Stomach (tissue), 8 donors: ENCODE measurements at regions not wholly inside any gene's neighbourhood (a gene's known extent, or its start where the extent isn't known, plus 50 kb on each side); places are given as distances from the start of the nearest gene placed in this dataset.
"Not testable (repeated sequence)": the region's sequence is repeated elsewhere in the genome, so short reads cannot be mapped to it uniquely, and the experiment has no call there.

Source experiments
- DNase-seq, 2 donors: peaks; one replicate each; pipeline versions ENCODE4 v3.0.0 to v3.0.0-alpha.2; 2013 to 2019
- H3K27ac ChIP-seq, 5 donors: fragments of 200-600 bp in 4 of 5; sonication (generic) in 4 of 5; one replicate each; pipeline ENCODE4 v1.5.1; 2013 to 2019; ENCODE audit warnings: mild to moderate bottlenecking in 1 of 5, moderate library complexity in 1 of 5
- H3K27me3 ChIP-seq, 3 donors: fragments of 200-600 bp; sonication (generic); one replicate each; pipeline ENCODE4 v1.5.1; 2017 to 2019; ENCODE audit warnings: mixed run types in 1 of 3
- H3K36me3 ChIP-seq, 4 donors: fragments of 200-600 bp; sonication (generic); 1 replicate in 3 of 4; 2 replicates in 1 of 4; pipeline ENCODE4 v1.5.1; 2016 to 2019
- H3K4me1 ChIP-seq, 4 donors: fragments of 200-600 bp; sonication (generic); one replicate each; pipeline ENCODE4 v1.5.1; 2016 to 2019
- H3K4me3 ChIP-seq, 4 donors: fragments of 200-600 bp; sonication (generic) in 3 of 4; one replicate each; pipeline ENCODE4 v1.5.1; 2016 to 2019; ENCODE audit warnings: mild to moderate bottlenecking in 1 of 4
- H3K9me3 ChIP-seq, 4 donors: fragments of 200-600 bp; sonication (generic); one replicate each; pipeline ENCODE4 v1.5.1; 2016 to 2019
- CTCF ChIP-seq, 7 experiments: fragments of 450-650 bp in 4 of 7; fragments of 200-600 bp in 3 of 7; sonication (generic) in 3 of 7; IDR thresholded peaks; one replicate each; pipeline ENCODE4 v1.5.1; 2016 to 2019; ENCODE audit warnings: antibody characterized with exemption in 7 of 7, control low read depth in 2 of 7, mild to moderate bottlenecking in 1 of 7
- EP300 ChIP-seq: sonication (generic); formaldehyde crosslinking; IDR thresholded peaks from one replicate; pipeline ENCODE4 v1.6.1; 2017; ENCODE audit warnings: antibody characterized with exemption
- POLR2A ChIP-seq, 4 donors: fragments of 450-650 bp; IDR thresholded peaks; one replicate each; pipeline ENCODE4 v1.6.1; 2016; ENCODE audit warnings: antibody characterized with exemption in 4 of 4, control low read depth in 2 of 4, mild to moderate bottlenecking in 1 of 4, moderate library complexity in 1 of 4
- POLR2AphosphoS5 ChIP-seq, 3 donors: sonication (generic); formaldehyde crosslinking; IDR thresholded peaks; one replicate each; pipeline ENCODE4 v1.6.1; 2016; ENCODE audit warnings: antibody characterized with exemption in 3 of 3
- WGBS, 5 donors: extraction: QIAGEN DNeasy Blood & Tissue Kit in 3 of 5; methylation state at CpG; one replicate each; pipeline versions ENCODE4 v1.1.5 to v1.1.7; 2013 to 2018; 5-methylcytosine and 5-hydroxymethylcytosine counted together
- intact Hi-C: fragments of 100-400 bp; cut with DNase I; formaldehyde crosslinking; loops from one replicate; pipeline ENCODE4 v1.15.1; 2023; ENCODE audit warnings: low total_unique reads
- donor health status: healthy with polysubstance abuse.
- donor health status: Bipolar disorder and iron deficiency.
- donor health status: healthy.

- Histone ChIP-seq H3K36me3 (no peaks in the 10 kb centered on the region), H3K4me1 (peaks cover 0 to 24% (median 20%) of the 10 kb centered on the region in 4 donors), H3K9me3 (no peaks in the 10 kb centered on the region), H3K27ac (no peak overlapping the region), H3K4me3 (no peak overlapping the region), H3K27me3 (peaks cover 0 to 19% (median 0%) of the 10 kb centered on the region in 3 donors)
- intact Hi-C loops: no loop called here
- peak in 1 of 2 donors; percentile 29 for DNase-seq
- 56 to 78% (median 70%) methylated on average over 21 of the region's 21 CpGs for WGBS, 5 donors
- no peak for TF ChIP-seq CTCF (IDR thresholded peaks at IDR 0.05)
- no peak for TF ChIP-seq POLR2A (IDR thresholded peaks at IDR 0.05)
- no peak for TF ChIP-seq POLR2AphosphoS5 (IDR thresholded peaks at IDR 0.05)
- TF ChIP-seq EP300: no peak
Measured at GRCh38 chr2:584863-585823, 92.1 kb downstream of the TMEM18 start.

- no peak overlapping the region for H3K27ac ChIP-seq
- DNase-seq: no peak
- no peaks in the 10 kb centered on the region for H3K9me3 ChIP-seq
- H3K4me3 ChIP-seq: no peak overlapping the region
- peaks cover 0 to 24% (median 20%) of the 10 kb centered on the region in 4 donors for H3K4me1 ChIP-seq
- peaks cover 0 to 16% (median 0%) of the 10 kb centered on the region in 3 donors for H3K27me3 ChIP-seq
- H3K36me3 ChIP-seq: no peaks in the 10 kb centered on the region
- TF ChIP-seq CTCF (IDR thresholded peaks at IDR 0.05): no peak
- TF ChIP-seq EP300: no peak
- no peak for TF ChIP-seq POLR2AphosphoS5 (IDR thresholded peaks at IDR 0.05)
- no peak for TF ChIP-seq POLR2A (IDR thresholded peaks at IDR 0.05)
- 81 to 90% (median 83%) methylated on average over 13 of the region's 13 CpGs for WGBS, 5 donors
- intact Hi-C loops: no loop called here
Measured at GRCh38 chr2:583666-584065, 93.5 kb downstream of the TMEM18 start.

- WGBS, 5 donors: 92 to 95% (median 94%) methylated on average over 54 of the region's 54 CpGs
- H3K27me3 ChIP-seq: peaks cover 0 to 14% (median 0%) of the 10 kb centered on the region in 3 donors
- intact Hi-C loops: no loop called here
Measured at GRCh38 chr2:582792-583528, 94.2 kb downstream of the TMEM18 start.

GRCh38 chr2:582289-582688, 94.9 kb downstream of the TMEM18 start:
- H3K27me3 ChIP-seq, H3K27ac ChIP-seq, H3K9me3 ChIP-seq, DNase-seq, H3K4me3 ChIP-seq, H3K36me3 ChIP-seq, intact Hi-C loops: not testable (repeated sequence)
- 89 to 93% (median 91%) methylated on average over 17 to 23 of the region's 23 CpGs for WGBS, 5 donors
- H3K4me1 ChIP-seq: peaks cover 0 to 16% (median 12%) of the 10 kb centered on the region in 4 donors

More at GRCh38 chr2:582792-583528, 94.2 kb downstream of the TMEM18 start:
- no peaks in the 10 kb centered on the region for H3K36me3 ChIP-seq
- H3K4me1 ChIP-seq: peaks cover 0 to 23% (median 18%) of the 10 kb centered on the region in 4 donors
- no peak for TF ChIP-seq POLR2A (IDR thresholded peaks at IDR 0.05)
- no peak for TF ChIP-seq CTCF (IDR thresholded peaks at IDR 0.05)
- TF ChIP-seq POLR2AphosphoS5 (IDR thresholded peaks at IDR 0.05): no peak
- no peak for TF ChIP-seq EP300
- H3K27ac ChIP-seq: no peak overlapping the region
- H3K9me3 ChIP-seq: no peaks in the 10 kb centered on the region
- no peak overlapping the region for H3K4me3 ChIP-seq
- DNase-seq: no peak
